Left lung (tissue), 4 donors: ENCODE measurements at regions not wholly inside any gene's neighbourhood (a gene's known extent, or its start where the extent isn't known, plus 50 kb on each side); places are given as distances from the start of the nearest gene placed in this dataset.

ENCODE experiments used
- ATAC-seq: fragments of 200-7000 bp; cut with Tn5 transposase; one replicate; pipeline ENCODE4 v1.9.1; 2020; ENCODE audit warnings: moderate library complexity
- DNase-seq, 4 donors: peaks; one replicate each; pipeline ENCODE4 v3.0.0-alpha.2; 2013 to 2020
- H3K27ac ChIP-seq, 2 donors: fragments of 200-600 bp; sonication (generic) in 1 of 2; one replicate each; pipeline versions ENCODE4 v1.5.0 to v1.8.0; 2020 to 2021
- H3K27me3 ChIP-seq, 2 donors: fragments of 200-600 bp; sonication (generic) in 1 of 2; one replicate each; pipeline versions ENCODE4 v1.5.0 to v1.8.0; 2020 to 2021
- H3K36me3 ChIP-seq, 2 donors: fragments of 200-600 bp; sonication (generic) in 1 of 2; one replicate each; pipeline versions ENCODE4 v1.5.0 to v1.8.0; 2020 to 2021
- H3K4me1 ChIP-seq, 2 donors: fragments of 200-600 bp; one replicate each; pipeline ENCODE4 v1.8.0; 2021
- H3K4me3 ChIP-seq, 2 donors: fragments of 200-600 bp; sonication (generic) in 1 of 2; one replicate each; pipeline versions ENCODE4 v1.5.0 to v1.8.0; 2020 to 2021; ENCODE audit warnings: mild to moderate bottlenecking in 1 of 2
- H3K9me3 ChIP-seq, 2 donors: fragments of 200-600 bp; sonication (generic) in 1 of 2; one replicate each; pipeline versions ENCODE4 v1.5.0 to v1.8.0; 2020 to 2021
- intact Hi-C, 2 donors: fragments of 100-400 bp; cut with DNase I; formaldehyde crosslinking; loops; one replicate each; pipeline versions ENCODE4 v1.11.2 to v1.14.2; 2022
- TF ChIP-seq, protein P1 (sequence below), 2 donors: fragments of 200-600 bp; sonication (generic) in 1 of 2; IDR thresholded peaks; one replicate each; pipeline versions ENCODE4 v1.5.0 to v1.8.0; 2021; ENCODE audit warnings: antibody characterized with exemption in 2 of 2
- donor health status: DM: no; HTN: yes; CAD: no.
- donor health status: DM: no; HTN: no; CAD: no.

DNA sequence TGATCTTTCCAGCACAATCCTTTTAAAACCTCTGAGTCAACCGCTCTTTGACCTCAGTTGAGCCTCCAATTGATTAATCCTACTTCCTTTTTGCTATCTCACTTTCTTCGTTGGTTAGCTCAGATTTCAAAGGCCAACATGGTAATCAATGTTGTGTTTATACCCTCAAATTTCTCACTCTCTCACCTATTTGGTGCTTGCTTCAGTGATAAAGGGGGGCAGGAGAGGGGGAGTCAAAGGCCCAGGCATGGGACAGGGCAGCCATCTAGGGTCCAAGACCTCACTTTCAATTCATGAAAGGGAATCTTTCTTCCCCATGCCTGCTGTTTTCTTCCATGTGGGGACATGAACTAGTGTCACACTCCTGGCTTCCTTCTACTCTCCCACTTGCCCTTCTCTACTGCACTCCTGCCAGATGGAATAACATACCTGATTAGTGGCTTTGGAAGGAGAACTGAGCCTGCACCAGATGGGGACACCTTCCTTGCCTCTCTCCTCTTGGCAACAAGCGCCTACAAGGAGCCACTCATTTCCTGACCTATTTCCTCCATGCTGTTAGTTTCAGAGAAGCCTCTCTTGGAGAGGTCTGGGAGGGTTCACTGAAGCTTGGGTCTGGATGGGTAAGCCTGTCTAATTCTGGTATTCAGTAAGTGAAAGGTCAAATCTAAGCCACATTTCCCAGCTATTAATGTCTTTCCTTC lies 73.3 kb upstream of the ARHGAP29 start:
- intact Hi-C loops: no loop called here
- Histone ChIP-seq H3K27me3 (no peaks in the 10 kb centered on the region), H3K4me1 (no peaks in the 10 kb centered on the region), H3K27ac (no peak overlapping the region), H3K36me3 (no peaks in the 10 kb centered on the region), H3K4me3 (no peak overlapping the region), H3K9me3 (no peaks in the 10 kb centered on the region)
- DNase-seq: no peak
- TF ChIP-seq, protein P1, sequence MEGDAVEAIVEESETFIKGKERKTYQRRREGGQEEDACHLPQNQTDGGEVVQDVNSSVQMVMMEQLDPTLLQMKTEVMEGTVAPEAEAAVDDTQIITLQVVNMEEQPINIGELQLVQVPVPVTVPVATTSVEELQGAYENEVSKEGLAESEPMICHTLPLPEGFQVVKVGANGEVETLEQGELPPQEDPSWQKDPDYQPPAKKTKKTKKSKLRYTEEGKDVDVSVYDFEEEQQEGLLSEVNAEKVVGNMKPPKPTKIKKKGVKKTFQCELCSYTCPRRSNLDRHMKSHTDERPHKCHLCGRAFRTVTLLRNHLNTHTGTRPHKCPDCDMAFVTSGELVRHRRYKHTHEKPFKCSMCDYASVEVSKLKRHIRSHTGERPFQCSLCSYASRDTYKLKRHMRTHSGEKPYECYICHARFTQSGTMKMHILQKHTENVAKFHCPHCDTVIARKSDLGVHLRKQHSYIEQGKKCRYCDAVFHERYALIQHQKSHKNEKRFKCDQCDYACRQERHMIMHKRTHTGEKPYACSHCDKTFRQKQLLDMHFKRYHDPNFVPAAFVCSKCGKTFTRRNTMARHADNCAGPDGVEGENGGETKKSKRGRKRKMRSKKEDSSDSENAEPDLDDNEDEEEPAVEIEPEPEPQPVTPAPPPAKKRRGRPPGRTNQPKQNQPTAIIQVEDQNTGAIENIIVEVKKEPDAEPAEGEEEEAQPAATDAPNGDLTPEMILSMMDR (IDR thresholded peaks at IDR 0.05): no peak
- ATAC-seq: no peak

DNA sequence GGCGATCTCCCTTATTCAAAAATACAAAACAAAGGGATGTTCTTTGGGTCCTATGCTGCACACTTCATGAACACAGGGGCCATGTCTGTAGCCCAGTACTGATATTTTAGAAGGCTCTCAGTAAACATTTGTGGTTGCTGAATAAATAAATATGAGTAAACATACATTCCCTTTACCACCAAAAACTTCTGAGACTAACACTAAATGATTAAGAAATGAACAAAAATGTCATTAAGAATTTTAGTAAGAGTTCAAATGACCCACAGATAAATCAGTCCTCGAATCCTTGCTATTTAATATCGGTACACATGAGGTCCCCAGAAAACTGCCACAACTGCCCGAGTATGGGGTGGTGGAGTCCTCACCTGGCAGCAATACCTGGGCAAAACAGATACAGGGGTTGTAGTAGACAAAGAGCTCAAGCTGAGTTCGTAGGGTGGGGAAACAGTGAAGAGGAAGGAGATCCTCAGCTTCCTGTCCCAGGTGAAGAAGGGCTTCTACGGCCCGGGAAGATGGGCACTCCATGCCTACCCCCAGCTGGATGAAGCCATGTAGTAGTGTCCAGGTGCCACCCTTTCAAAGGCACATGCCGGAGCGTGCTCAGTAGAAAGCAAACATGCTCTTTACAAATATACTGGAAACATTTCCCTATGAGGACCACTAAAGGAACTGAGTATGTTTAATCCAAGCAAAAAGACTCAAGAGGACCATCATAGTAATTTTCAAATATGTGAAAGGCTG lies 72.6 kb upstream of the ARHGAP29 start:
- no peaks in the 10 kb centered on the region for H3K27me3 ChIP-seq
- TF ChIP-seq, protein P1 (IDR thresholded peaks at IDR 0.05): no peak
- no peaks in the 10 kb centered on the region for H3K9me3 ChIP-seq
- no peak overlapping the region for H3K4me3 ChIP-seq
- ATAC-seq (no peak), DNase-seq (no peak)
- no peaks in the 10 kb centered on the region for H3K36me3 ChIP-seq
- no peak overlapping the region for H3K27ac ChIP-seq
- H3K4me1 ChIP-seq: peaks cover 0 to 2% of the 10 kb centered on the region in 2 donors
- intact Hi-C loops: no loop called here

DNA sequence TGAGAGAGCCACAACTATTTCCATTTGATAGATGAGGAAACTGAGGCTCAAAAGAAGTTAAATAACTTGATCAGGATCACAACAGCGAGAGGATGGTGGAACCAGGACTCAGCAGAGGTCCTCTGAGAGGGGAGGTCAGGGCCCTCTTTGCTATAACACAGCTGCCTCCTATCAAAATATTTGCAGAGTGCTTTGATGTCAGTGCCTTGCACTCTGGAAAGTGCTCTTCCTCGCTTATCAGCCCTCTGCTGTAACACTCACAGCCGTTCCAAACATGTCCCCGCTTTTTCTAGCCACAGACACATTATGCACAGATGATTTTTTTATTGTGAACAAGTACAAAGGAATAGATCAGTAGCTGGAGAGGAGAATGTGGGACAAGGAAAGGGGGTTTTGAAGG lies 71.8 kb upstream of the ARHGAP29 start:
- H3K27ac ChIP-seq: no peak overlapping the region
- TF ChIP-seq, protein P1 (IDR thresholded peaks at IDR 0.05): no peak

DNA sequence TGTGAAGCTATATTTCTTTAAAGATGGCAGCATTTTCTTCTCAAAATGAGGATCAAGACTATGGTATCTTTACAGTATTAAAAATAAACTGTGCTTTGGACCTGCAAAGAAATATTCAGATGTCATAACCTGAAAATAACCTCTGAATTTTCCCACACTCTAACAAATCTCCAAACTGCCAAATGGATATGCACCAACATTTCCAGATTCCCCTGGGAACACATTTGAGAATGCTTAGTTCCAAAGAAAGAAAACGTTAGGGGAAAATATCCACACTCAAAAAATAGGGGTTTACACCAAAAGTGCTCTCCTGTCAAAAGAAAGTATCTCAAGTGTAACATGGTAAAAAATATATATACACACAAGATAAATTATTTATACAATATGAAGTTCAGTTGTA lies 69.1 kb upstream of the ARHGAP29 start:
- H3K36me3 ChIP-seq: no peaks in the 10 kb centered on the region
- ATAC-seq: no peak
- H3K4me1 ChIP-seq: peaks cover 0 to 21% of the 10 kb centered on the region in 2 donors
- no peak overlapping the region for H3K4me3 ChIP-seq
- no peak overlapping the region for H3K27ac ChIP-seq
- no peak for DNase-seq
- intact Hi-C loops: no loop called here
- TF ChIP-seq, protein P1 (IDR thresholded peaks at IDR 0.05): no peak
- H3K27me3 ChIP-seq: no peaks in the 10 kb centered on the region
- H3K9me3 ChIP-seq: no peaks in the 10 kb centered on the region

More for the DNA sequence above, 71.8 kb upstream of the ARHGAP29 start:
- H3K36me3 ChIP-seq: no peaks in the 10 kb centered on the region
- ATAC-seq (no peak), DNase-seq (no peak)
- no peaks in the 10 kb centered on the region for H3K27me3 ChIP-seq
- intact Hi-C loops: no loop called here
- no peak overlapping the region for H3K4me3 ChIP-seq
- H3K4me1 ChIP-seq: peaks cover 0 to 4% of the 10 kb centered on the region in 2 donors
- no peaks in the 10 kb centered on the region for H3K9me3 ChIP-seq

DNA sequence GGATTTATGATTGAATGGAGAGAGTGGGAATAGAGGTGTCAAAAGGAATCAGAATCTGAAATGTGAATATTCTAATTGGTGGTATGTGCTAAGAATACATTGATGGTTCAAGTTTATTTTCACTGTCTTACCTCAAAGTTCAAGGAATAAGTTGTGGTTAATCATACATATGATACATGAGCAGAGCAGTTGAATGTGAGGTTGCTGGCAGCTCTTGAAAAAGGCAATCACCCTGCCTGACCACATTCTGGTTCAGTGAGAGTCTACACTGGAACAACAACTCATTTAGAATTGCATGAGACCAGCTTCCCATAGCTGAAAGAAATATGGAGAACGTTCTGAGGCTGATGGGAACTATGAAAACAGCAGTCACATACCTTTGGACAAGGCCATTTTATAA lies 68.3 kb upstream of the ARHGAP29 start:
- Histone ChIP-seq H3K36me3 (no peaks in the 10 kb centered on the region), H3K4me3 (no peak overlapping the region), H3K4me1 (peaks cover 0 to 29% of the 10 kb centered on the region in 2 donors), H3K27ac (no peak overlapping the region), H3K9me3 (no peaks in the 10 kb centered on the region), H3K27me3 (no peaks in the 10 kb centered on the region)
- no peak for ATAC-seq
- intact Hi-C loops: no loop called here
- DNase-seq: no peak
- TF ChIP-seq, protein P1 (IDR thresholded peaks at IDR 0.05): no peak
